Activated gamma-delta T cell treated with Interleukin-2 at 50 U/mL for 16 hours (primary cell): ENCODE measurements at regions not wholly inside any gene's neighbourhood (a gene's known extent, or its start where the extent isn't known, plus 50 kb on each side); places are given as distances from the start of the nearest gene placed in this dataset.

Experiments used
- DNase-seq: peaks from one replicate; pipeline ENCODE4 v3.0.0-alpha.2; 2020

DNA sequence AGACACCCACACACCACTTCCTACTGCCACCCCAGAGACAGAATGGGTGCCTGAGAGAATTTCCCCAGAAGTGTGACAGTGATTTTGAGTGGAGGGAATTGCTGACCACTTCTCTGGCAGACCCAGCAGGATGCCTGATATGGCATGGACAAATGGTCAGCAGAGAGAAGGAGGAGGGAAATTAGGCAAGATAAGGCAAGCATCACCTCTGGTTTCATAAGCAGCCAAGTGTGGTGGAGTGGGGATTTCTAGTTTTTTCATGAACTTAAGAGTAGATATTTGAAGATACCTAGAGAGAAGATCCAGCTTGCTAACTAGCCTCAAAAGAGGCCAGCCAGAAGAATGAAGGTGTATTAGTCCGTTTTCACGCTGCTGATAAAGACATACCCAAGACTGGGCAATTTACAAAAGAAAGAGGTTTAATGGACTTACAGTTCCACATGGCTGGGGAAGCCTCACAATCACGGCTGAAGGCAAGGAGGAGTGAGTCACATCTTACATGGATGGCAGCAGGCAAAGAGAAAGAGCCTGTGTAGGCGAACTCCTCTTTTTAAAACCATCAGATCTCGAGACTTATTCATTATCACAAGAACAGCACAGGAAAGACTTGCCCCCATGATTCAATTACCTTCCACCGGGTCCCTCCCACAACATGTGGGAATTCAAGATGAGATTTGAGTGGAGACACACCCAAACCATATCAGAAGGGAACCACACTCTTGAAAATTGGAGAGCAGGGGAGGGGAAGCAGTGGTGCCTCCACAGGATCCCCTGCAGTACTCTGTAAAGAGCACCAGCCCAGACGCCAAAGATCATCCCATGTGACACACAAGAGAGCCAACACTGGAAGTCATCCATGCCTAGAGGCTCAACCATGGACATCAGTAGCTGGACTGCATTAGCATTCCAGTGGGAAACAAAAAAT is 64.2 kb downstream of the RBM43 start:
- no peak for DNase-seq

DNA sequence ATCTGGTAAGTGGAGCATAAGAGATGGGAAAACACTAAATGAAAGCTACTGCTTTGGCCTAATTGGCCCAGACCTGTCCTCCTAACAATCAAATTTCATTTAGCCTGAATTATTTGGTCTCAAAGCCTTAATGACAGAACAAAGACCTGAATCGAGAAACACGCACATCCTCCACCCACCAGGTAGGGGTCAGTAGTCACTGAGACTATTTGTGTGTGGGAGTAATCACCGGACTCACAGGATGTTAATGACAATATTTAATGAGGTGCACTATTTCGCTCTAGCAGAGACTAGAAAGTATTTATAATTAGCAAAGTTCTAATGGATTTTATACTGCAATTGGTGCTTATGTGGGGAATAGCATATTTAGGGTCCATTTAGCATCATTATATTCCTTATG is 68.1 kb downstream of the RBM43 start:
- DNase-seq = no peak

DNA sequence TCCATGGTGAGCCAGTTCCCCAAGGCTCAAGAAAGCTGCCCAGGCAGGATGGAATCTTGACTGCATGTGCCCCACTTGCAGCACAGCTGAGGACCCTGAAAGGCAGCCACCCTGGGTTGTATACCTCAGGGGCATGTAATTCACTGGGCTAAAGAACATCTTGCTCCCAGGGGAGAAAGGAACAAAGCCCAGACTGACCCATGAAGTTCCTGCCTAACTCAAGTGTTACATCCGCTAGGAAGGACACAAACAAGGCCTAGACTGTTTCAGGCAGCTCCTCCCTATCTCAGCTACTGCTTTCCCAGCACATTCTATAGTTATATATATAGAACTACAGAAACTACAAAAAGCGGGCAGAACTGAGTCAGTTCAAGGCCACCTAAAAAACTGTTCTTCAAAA is 69.0 kb downstream of the RBM43 start:
- no peak for DNase-seq

DNA sequence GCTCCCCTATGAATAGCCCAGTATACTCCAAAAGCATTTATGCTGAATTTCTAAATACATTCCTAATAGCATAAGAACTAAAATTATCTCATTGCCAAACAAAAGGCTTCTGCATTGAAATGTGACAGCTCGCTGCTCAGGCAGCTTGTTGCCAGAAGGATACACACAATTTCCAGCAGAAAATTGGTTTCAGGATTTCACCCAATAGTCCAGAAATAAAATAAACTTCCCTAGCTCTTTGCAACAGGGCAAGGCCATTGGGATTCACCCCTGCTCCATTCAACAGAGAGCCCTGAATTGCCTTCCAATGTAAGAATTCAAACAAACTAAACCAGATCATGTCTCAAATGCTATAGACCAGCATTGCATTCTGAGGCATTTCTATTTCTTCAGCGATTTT is 70.7 kb downstream of the RBM43 start:
- DNase-seq = no peak

DNA sequence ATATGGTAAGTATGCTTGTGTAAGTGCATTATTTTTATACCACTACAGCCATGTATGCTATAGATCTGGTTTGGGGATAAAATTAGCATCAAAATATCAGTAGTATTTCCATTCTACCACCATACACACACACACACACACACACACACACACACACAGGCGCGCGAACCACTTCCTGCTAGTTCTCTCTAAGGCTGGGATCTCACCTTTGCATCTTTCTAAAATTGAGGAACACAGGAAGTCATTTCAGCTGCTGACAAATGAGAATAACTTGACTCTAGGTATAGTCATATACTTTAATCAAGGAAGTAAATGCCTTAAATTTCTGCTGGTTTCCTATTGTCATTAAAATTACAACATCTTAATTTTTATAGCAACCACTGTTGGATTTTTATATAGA is 72.5 kb downstream of the RBM43 start:
- peak; percentile 15 for DNase-seq

DNA sequence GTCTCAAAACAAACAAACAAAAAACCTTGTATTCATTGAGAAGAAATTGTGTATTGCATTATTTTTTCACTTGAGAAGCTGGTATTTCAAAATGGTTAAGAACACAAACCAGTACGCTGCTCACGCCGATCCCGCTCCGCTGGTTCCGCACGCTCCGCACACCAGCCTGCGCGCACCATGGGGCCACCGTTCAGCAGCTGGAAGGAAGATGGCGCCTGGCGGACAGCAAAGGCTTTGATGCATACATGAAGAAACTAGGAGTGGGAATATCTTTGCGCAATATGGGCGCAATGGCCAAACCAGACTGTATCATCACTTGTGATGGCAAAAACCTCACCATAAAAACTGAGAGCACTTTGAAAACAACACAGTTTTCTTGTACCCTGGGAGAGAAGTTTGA is 75.7 kb downstream of the RBM43 start:
- DNase-seq = no peak

DNA sequence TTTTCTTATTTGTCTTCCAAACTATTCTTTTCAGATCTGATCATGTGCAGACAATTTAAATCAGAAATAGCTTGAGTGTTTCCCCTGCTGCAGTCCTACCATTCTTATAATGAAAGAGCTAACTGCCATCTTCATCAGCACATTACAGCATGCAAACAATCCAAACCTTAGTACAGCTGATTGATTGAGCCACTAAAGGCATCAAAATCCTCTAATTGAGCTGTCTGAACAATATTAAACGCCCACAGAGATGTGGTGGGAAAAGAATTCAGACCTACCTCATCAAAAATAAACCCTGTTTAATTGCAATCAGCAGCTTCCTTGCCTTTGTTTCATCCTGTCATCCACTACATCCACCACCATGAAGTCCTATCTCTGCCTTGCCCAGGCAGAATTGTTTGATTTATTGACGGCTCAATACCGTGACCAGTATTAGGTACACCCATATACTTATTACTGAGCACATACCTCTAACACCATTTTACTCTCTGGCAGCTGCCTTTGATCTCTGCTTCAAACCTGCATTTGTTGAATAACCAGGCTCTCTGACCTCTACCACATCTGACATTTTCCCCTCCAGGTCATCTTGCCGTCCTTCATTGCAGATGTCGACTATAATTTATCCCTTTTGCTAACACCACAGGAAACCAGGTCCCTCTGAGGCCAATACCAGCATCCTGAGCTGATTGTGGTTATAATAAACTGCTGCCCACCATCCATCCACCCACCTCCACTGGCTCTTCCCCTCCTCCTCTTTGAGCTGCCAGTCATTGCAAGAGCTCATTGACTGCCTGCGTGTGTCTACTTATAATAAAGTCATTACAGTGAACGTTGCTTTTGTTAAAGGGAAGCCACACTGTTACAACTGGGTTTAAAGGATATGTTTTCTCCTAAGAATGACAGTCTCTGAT is 78.5 kb downstream of the RBM43 start:
- no peak for DNase-seq

DNA sequence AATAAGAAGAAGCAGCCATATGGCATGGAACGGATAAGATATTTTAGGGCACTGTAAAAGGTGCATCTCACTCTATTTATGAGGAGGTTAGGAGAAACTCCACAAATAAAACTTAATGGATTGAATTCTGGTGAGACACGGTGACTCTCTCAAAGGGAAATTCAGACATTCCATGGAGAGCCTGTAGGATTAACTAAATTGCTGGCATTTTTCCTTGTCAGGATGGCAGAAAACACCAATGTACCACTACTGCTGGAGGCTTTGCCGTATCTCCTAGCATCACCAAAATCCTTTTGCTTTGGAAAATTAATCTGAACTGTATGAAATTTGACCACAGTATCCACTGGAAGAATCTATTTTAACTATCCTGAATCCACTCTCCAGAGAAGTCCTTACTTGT is 79.3 kb downstream of the RBM43 start:
- no peak for DNase-seq

DNA sequence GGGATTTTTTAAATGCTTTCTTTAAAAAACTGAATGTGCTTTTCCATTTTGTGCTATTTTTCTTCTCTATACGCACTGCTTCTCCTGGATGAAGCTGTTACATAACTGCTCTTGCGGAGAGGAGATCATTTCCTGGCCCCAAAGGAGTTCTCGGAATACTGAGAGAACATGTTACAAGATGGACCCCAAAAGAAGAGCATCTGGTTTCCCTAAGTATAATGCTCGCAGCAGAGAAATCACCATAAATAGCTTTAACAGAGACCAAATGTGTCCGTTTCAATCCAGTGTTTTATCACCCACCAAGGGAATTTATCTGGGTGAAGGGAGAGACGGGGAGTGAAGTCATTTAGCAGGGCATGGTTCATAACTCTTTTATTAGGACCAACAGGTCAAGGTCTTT is 80.1 kb downstream of the RBM43 start:
- DNase-seq = no peak

DNA sequence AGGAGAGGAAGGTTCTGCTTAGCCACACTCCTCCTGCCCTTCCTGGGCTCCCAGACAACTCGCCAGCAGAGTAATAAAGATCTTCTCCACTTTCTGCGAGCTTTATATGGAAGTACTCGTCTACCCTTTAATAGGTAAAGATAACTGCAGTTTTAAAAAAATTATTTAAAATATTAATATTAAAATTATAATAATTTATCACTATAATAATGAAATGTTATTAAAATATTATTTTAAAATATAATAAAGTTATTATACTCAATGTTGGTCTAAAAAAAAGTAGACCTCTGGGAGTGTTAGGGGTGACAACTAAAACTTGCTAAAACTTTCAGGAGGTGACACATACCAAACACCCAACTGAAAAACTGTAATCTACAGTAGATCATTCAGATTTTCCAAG is 81.5 kb downstream of the RBM43 start:
- no peak for DNase-seq

DNA sequence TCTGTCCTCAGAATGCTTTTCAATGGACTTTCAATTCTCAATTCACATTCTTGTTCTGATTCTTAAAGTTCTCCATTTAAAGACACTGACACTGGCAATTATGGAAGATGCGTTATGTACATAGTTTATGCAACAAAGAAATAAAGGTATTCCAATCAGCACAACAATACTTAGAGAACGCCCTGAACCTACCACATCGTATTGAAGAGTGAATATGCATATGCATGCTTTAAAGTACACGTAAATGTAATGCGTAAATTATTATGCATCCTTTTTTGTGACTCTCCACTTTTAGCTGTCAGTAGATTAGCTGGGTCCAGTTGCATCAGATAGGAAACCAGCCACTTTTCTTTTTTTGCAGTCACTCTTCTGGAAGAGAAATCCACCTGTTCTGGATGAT is 83.5 kb downstream of the RBM43 start:
- no peak for DNase-seq

DNA sequence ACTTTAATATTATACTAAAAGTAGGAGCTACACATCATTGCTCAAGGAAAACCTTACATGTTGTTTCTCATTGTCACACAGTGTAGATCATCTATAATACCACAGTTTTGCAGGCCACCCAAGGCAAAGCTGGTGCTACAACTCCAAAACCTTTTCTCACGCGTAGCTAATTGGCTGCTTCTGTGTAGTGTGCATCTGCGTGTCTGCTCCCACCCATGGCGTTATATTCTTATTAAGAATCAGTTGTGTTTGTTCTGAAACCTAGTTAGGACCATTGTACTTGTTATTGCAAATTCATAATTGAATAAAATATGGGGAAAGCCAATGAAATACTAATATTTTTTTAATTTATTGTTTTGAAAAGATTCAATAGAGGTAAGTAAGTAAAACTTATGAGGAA is 83.9 kb downstream of the RBM43 start:
- DNase-seq = no peak

DNA sequence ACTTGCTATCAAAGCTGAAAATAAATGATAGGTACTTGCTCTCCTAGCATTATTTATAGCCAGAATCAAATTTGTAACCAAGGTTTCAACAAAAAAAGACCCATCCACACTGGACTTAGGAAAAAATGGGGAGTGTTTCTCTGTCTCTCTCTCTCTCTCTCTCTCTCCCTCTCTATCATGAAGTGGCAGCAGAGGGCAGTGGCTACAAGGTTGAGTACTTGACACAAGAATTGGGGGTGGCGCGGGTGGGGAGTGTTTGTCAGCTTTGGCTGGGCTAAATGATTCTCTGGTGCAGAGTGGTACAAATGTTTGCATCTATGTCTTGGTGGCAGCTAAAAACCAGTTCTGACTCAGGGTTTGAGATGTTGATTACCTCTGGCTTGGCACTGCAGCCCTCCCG is 85.0 kb downstream of the RBM43 start:
- DNase-seq = no peak

DNA sequence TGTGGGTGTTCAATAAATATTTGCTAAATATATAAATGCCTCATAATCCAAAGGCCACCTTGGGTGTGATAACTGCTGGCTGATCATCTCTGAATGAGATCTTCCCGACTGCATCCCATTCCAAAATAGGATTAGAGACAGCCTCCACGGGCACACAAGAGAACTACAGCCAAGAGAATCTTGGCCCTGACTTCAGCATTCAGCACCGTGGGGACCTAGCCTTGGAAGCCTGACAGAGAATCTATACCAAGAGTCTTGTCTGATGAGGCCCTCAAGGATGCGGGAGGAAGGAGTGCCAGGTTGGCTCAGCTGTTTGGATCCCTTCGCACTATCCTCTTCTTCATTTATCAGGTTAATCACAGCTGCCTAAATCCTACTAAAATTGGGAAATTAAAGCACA is 85.8 kb downstream of the RBM43 start:
- no peak for DNase-seq

DNA sequence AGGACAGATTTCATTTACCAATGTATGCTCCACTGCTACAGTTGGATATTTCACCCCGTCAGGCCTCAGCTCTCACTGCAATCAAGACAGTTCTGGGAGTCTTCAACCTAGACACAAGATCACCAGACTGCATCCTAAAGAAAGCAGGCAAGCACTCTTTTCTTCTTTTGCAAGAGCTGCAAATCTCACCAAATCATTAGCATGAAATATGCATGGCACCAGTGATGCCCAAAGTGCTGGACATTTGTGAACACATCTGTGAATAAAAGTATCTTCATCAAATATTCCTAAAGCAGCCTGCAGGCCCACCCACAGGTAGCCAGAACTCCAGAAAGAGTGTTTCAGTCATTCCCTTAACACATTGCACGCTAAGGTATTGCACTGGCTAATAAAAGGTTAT is 87.5 kb downstream of the RBM43 start:
- no peak for DNase-seq

DNA sequence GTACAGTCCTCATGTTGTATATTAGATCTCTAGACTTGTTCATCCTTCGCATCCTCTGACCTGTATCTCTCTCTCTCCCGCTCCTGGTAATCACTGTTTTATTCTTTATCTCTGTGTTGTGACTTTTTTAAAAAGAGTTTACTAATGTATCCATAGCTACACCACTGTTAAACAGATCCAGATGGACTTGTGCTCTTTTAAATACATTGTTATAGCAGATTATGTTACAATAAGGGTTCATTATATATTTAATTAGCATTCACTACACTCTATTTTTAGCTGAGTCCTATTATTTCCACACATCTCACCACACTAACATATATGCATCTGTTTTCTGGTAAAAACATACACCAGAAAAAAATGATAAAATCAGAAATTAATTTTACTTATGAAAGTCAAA is 90.5 kb downstream of the RBM43 start:
- no peak for DNase-seq

DNA sequence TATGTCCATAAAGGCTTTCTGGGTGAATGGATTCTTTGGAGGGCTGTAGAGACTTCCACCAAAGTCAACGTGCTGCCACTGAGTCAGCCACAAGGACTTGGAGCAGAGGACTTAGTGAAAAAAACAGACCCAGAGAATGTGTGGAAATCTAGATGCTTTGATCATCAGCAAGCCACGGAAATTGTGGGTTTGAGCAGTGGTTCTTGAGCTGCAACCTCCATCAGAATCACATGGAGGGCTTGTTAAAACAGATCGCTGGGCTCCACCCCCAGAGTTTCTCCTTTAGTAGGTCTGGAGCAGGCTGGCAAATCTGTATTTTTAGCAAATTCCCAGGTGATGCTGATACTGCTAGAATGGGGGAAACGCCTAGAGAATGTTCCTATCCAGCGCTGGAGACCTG is 95.3 kb downstream of the RBM43 start:
- DNase-seq = no peak

DNA sequence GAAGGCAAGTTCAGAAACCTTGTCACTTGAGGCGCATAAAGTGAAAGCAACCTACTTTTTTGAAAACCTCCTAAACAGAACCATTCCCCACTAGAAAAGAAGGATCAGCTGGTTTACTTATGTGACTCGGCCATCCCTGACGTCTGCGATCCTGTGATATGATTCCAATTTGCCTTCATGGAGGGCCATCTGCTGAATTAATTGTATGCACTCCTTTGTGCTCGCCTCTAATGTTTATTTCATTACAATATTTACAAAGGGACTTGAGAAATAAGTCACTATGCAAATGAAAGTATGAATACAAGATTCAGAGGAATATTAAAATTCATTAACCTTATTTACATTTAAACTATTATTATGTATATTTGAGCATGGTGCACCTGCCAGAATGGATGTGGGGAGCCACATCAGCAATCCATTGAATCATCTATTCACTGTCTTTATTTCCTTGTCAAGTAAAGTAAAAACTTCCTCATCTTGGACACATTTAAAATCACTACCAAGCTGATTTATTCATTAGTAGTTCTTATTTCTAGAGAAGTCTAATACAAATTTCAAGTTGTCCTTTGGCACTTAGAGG is 96.5 kb downstream of the RBM43 start:
- DNase-seq = no peak

DNA sequence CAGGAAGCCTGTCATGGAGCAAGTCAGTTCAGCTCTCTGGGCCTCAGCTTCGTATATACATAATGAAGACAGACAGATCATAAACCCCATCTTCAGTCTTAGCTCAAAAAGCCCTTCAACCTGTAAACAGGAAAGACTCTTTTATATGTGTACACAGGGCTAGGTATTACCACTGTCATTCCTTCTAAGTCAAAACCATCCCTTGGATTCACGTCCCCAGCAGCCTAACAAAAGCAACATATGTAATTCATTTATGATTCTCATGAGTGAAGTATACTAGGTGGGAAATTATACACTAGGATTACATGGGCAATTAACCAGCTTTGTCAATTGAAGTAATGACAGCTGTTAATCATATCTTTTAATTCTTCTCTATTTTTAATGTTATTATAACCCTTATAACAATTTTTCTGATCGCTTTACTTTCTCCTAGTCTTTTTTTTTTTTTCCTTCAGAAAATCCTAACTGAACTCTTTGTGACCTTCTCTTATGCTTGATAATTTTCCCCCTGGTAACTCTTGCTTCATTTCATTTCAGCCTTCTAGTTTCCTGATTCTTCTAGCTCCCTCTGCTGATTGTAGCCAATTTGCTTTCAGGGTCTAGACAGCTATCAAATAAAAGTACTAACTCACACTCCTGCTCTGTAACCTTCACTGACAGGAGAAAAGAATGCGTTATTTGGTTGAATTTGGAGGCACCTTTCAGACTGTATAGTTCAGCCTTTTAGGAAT is 99.7 kb downstream of the RBM43 start:
- DNase-seq = no peak

DNA sequence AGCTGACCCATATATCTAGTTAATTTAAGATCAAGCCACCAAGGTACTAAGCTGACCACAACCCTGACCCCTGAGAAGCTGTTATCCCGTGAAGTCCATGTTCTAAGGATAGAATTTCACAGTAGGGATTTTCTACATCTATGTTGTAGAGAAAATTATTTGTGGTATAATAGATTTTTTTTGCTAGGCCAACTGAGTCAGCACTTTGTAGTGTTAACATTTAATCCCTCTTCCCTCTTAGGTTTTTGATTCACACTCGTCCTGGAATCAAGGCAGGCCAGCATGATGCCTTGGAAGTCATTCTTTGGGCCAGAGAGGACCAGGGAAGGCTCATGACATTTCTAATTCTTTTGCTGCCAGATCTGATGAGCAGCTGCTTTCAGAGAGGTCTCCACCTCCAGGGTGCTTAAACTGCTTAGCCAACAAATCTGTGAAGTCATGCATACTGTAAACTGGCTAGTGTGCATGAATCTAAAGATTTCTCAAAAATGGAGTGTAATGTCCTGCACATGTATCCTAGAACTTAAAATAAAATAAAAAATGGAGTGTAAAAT is 102.5 kb downstream of the RBM43 start:
- DNase-seq = no peak

DNA sequence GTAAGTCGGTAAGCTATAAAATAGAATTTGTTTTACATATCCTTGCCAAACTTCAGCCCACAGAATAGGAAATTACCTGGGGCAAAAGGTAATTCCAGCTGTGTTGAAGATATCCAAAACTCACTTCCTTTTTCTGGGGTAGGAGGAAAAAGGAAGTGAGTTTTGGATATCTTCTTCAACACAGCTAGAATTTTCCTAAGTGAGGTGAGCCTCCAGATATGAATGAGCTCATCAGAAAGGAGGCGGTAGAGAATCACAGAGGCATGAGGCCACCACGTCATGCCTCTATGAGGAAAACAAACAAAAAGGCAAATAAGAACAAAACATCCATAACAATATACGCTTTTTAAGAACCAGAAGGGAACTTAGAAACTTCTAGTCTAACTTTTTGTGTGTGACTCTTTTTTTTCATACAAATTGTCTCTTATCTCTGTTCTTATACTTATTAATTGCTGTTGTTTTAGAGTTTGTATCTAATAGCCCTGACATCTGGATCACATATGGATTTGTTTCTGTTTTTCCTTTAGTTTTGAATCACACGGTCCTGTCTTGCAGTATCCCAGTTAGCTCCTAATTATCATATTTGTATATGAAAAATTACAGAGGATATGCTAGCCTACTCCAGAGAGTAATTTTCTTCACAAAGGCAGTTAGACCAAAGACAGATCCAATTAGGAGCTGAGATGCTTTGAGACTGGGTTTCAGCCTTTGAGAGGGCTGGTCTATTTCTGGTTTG is 104.5 kb downstream of the RBM43 start:
- DNase-seq = no peak

DNA sequence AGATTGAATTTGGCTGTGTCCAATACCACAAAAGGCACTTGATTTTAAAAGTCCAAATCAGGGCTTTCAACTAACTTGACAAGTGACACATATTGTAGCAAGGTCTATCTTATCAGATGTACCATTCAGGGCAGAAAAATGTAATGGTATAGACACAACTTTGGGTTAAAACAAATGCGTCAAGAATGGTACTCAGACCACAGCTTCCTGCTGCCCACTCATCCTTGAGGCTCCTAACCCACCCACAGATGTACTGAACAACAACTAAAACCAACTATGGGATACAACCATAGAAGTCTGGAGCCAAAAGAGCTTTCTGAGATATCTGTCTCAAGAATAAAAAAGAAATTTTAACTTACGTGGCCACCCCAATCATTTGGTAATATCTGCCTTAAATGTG is 105.2 kb downstream of the RBM43 start:
- DNase-seq = no peak
